DND-41 (cell line): ENCODE measurements at regions not wholly inside any gene's neighbourhood (a gene's known extent, or its start where the extent isn't known, plus 50 kb on each side); places are given as distances from the start of the nearest gene placed in this dataset.

ENCODE experiments used
- ATAC-seq: fragments of 200-7000 bp; cut with Tn5 transposase; 3 replicates; pipeline ENCODE4 v1.9.1; 2021; ENCODE audit warnings: low read depth; ENCODE audit not compliant: insufficient read depth
- DNase-seq: peaks from one replicate; pipeline ENCODE4 v3.0.0-alpha.2; 2020
- H2AFZ ChIP-seq: 2 replicates; pipeline ENCODE4 v1.6.0; 2012; ENCODE audit warnings: low read depth, low read length
- H3K27ac ChIP-seq: 2 replicates; pipeline ENCODE4 v1.5.1; 2012; ENCODE audit warnings: low read length, inconsistent platforms
- H3K27me3 ChIP-seq: fragments of 200-600 bp; sonication (generic); 2 replicates; pipeline ENCODE4 v1.6.0; 2012; ENCODE audit warnings: low read length, mild to moderate bottlenecking, inconsistent platforms; ENCODE audit not compliant: insufficient read depth, poor library complexity
- H3K36me3 ChIP-seq: 2 replicates; pipeline ENCODE4 v1.5.1; 2012; ENCODE audit warnings: low read length, inconsistent platforms; ENCODE audit not compliant: insufficient read depth
- H3K4me1 ChIP-seq: 2 replicates; pipeline ENCODE4 v1.5.1; 2012; ENCODE audit warnings: mild to moderate bottlenecking, low read length; ENCODE audit not compliant: insufficient read depth
- H3K4me2 ChIP-seq: 2 replicates; pipeline ENCODE4 v1.6.0; 2012; ENCODE audit warnings: mild to moderate bottlenecking, moderate library complexity, low read length, inconsistent platforms; ENCODE audit not compliant: insufficient read depth
- H3K4me3 ChIP-seq, 2 experiments: fragments of 200-600 bp in 1 of 2; shearing (Covaris generic) in 1 of 2; 2 replicates each; pipeline ENCODE4 v1.5.1; 2012 to 2016; ENCODE audit warnings: inconsistent platforms in 2 of 2, low read length in 2 of 2, mild to moderate bottlenecking in 2 of 2, low read depth in 1 of 2, moderate library complexity in 1 of 2
- H3K79me2 ChIP-seq: 2 replicates; pipeline ENCODE4 v1.6.0; 2012; ENCODE audit warnings: low read length, inconsistent platforms; ENCODE audit not compliant: insufficient read depth
- H3K9ac ChIP-seq: 2 replicates; pipeline ENCODE4 v1.6.0; 2012; ENCODE audit warnings: low read depth, mild to moderate bottlenecking, inconsistent platforms, low read length, moderate library complexity
- H3K9me3 ChIP-seq: 2 replicates; pipeline ENCODE4 v1.5.1; 2012; ENCODE audit warnings: low read length, moderate library complexity, mild to moderate bottlenecking, inconsistent platforms; ENCODE audit not compliant: insufficient read depth, severe bottlenecking
- H4K20me1 ChIP-seq: 2 replicates; pipeline ENCODE4 v1.6.0; 2012; ENCODE audit warnings: low read length; ENCODE audit not compliant: insufficient read depth
- CTCF ChIP-seq: IDR thresholded peaks from 2 replicates; pipeline ENCODE4 v1.5.1; 2012; ENCODE audit warnings: borderline replicate concordance, low read length, moderate library complexity, mild to moderate bottlenecking; ENCODE audit not compliant: poor library complexity, severe bottlenecking; ENCODE audit errors: extremely low read depth
- EZH2 ChIP-seq: IDR thresholded peaks from 3 replicates; pipeline ENCODE4 v1.6.1; 2012; ENCODE audit warnings: borderline replicate concordance, low read depth, mild to moderate bottlenecking, moderate library complexity, low read length, inconsistent platforms; ENCODE audit not compliant: severe bottlenecking

- no peaks in the 10 kb centered on the region for H3K4me1 ChIP-seq
- DNase-seq, result no peak
- no peak for ATAC-seq
- H3K9ac ChIP-seq, result no peak overlapping the region
- no peaks in the 10 kb centered on the region for H3K79me2 ChIP-seq
- H2AFZ ChIP-seq, result no peak overlapping the region
- no peaks in the 10 kb centered on the region for H3K9me3 ChIP-seq
- no peaks in the 10 kb centered on the region for H4K20me1 ChIP-seq
- no peak overlapping the region for H3K4me2 ChIP-seq
- H3K4me3 ChIP-seq, result no peak overlapping the region
- TF ChIP-seq CTCF (no peak), EZH2 (no peak)
- no peaks in the 10 kb centered on the region for H3K27me3 ChIP-seq
- H3K36me3 ChIP-seq, result no peaks in the 10 kb centered on the region
- H3K27ac ChIP-seq, result no peak overlapping the region
These were observed 158.7 kb upstream of the ZNF184 start for GRCh38 chr6:27631609-27631916.

- DNase-seq, result no peak
- no peak overlapping the region for H3K4me2 ChIP-seq
- ATAC-seq, result no peak
These were observed 158.1 kb upstream of the ZNF184 start for GRCh38 chr6:27630727-27631608.

GRCh38 chr6:27624694-27625262 lies 151.9 kb upstream of the ZNF184 start:
- no peaks in the 10 kb centered on the region for H4K20me1 ChIP-seq
- ATAC-seq (no peak), DNase-seq (no peak)
- no peak overlapping the region for H2AFZ ChIP-seq
- no peaks in the 10 kb centered on the region for H3K4me1 ChIP-seq
- no peaks in the 10 kb centered on the region for H3K36me3 ChIP-seq
- H3K9ac ChIP-seq, result no peak overlapping the region
- H3K27me3 ChIP-seq, result no peaks in the 10 kb centered on the region
- H3K9me3 ChIP-seq, result no peaks in the 10 kb centered on the region
- H3K27ac ChIP-seq, result no peak overlapping the region
- no peak overlapping the region for H3K4me2 ChIP-seq
- H3K4me3 ChIP-seq, result no peak overlapping the region
- no peak for TF ChIP-seq CTCF
- no peak for TF ChIP-seq EZH2
- no peaks in the 10 kb centered on the region for H3K79me2 ChIP-seq

More at GRCh38 chr6:27630727-27631608, 158.1 kb upstream of the ZNF184 start:
- Histone ChIP-seq H3K9me3 (no peaks in the 10 kb centered on the region), H3K36me3 (no peaks in the 10 kb centered on the region), H4K20me1 (no peaks in the 10 kb centered on the region), H3K4me3 (no peak overlapping the region), H3K4me1 (no peaks in the 10 kb centered on the region), H3K27me3 (no peaks in the 10 kb centered on the region), H2AFZ (no peak overlapping the region), H3K9ac (no peak overlapping the region), H3K27ac (no peak overlapping the region), H3K79me2 (no peaks in the 10 kb centered on the region)
- no peak for TF ChIP-seq CTCF
- TF ChIP-seq EZH2, result no peak
